HG02678 (cell line): ENCODE measurements at regions not wholly inside any gene's neighbourhood (a gene's known extent, or its start where the extent isn't known, plus 50 kb on each side); places are given as distances from the start of the nearest gene placed in this dataset.

Experiments
- ATAC-seq: cut with Tn5 transposase; IDR thresholded peaks from one replicate; pipeline ENCODE4 v1.9.1; 2021; ENCODE audit warnings: mild to moderate bottlenecking, moderate library complexity; ENCODE audit not compliant: unreplicated experiment

GRCh38 chr11:82384308-82384707, 349.4 kb downstream of the FAM181B start:
- ATAC-seq = no peak

DNA sequence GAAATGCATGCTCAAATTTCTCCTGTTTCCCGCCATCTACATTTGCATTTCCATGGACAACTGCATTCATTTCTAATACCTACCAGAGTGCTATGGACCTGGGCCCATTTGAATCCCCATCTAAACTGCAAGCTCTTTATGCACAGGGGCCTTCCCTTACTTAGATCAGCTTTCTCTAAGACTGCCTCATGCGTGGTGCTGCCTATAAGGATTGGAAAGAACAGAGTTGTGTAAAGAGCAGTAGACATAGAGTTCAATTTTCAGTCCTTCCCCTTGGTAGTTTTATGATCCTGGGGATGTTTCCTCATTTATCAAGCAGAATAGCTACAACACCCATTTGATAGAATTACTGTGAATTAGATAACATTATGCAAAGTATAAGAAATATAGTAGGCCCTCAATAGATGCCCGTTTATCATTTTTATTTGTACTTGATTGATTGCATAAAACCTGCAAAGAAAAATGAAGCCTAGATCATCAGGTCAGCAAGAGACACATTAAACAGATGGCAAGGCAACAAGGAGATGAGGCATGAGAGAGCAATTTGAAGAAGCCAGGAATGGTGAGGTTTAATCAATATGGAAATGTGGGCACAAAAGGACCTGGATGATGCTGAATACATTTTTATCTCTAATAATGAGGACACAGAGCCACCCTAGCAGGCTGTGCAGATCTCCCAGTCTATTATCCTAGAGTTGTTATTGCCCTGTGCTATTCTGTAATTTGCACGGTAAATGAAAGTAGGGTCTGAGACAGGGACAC, 359.7 kb downstream of the FAM181B start:
- ATAC-seq = no peak

GRCh38 chr11:82365351-82365750, 368.3 kb downstream of the FAM181B start:
- no peak for ATAC-seq

DNA sequence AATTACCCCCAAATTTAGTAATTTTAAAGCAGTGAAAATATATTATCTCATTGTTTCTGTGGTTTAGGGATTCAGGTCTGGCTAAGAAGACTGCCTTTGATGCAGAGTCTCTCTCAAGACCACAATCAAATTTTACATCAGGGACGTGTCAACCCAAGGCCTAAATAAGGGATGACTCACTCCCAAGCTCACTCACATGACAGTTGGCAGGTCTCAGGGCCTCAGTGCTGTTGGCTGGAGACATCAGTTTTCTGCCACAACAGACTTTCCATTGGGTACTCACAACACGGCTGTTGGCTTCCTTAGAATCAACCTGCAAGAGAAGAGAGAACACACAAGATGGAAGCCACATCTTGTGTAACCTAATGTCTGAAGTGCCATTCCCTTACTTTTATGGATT, 377.3 kb downstream of the FAM181B start:
- no peak for ATAC-seq

DNA sequence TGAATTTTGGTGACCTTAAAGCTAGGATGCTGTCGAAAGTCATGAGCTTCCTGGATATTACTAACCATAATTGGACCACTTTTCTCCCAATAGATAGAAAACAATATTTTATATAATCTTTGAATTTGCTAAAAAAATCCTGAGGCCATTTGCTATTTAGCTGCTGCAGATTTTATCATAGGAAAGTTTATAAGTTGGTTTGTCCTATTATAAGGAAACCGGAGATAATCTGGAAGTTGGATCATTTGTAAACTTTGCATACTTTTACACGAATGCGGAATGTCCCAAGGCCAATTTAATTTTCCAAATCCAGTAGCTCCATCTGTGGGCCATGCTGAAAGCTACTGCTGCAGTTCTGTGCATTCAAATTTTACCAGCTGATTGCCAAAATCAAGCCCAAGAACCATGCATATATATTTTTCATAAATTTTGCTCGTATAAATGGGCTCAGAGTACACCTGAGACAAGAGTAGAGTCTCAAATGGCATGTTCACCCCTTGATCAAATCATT, 378.3 kb downstream of the FAM181B start:
- ATAC-seq = no peak

GRCh38 chr11:82326853-82327252, 406.8 kb downstream of the FAM181B start:
- ATAC-seq = no peak

- no peak for ATAC-seq
Measured at GRCh38 chr11:82321206-82321605, 412.5 kb downstream of the FAM181B start.

DNA sequence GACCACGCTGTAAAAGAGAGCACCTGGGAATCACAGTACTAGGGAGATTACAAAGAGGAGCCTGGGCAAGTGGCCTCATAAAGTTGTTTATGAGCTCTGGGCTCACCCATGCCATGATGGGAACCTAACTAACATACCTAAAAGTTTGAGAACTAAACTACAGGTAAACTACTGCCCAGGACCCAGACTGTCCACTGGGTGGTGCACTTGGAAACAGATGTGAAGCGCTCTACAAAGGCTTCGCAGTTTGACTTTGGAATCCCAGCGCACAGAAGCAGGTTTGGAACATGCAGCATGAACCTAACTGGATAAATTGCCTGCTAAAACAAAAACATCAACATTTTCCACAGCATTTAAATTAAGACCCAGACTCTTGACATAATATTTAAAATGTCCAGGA, 418.6 kb downstream of the FAM181B start:
- ATAC-seq = peak; percentile 65

DNA sequence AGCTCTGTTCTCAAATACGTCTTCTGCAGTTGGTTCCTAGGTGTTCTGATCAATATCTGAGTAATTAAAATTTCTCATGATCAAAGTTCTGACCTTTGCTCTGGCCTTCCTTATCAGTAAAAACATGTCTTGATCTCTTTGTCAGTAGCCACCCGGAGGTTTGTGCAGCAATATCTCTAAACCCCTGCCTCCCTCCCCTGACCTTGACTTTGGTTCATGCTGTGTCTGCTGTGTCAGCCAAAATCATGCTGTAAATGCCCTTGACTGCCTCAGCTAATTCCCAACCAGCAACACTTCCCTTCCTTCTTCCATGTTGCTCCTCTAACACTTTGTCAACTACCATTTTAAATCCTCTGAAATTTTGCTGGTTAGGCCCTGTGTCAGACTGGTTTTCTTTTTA, 424.7 kb downstream of the FAM181B start:
- no peak for ATAC-seq

DNA sequence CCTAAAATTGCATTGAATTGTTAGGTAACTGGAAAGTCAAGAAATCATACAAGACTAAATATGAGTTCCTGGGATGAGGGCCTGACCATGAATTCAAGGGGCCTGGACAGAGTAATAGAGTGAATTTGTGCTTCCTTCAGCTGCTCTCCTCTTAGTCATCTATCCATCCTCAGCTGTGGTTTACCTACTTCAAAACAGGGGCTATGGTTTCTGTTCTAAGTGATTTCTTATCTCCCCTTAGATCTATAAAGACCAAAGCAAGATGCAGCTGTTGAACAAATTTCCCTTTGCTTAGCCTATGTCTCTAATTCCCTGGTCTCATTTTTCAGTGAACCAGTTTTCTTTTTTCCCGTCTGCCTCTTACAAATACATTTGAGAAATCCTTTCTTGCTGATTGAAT, 428.5 kb downstream of the FAM181B start:
- no peak for ATAC-seq

DNA sequence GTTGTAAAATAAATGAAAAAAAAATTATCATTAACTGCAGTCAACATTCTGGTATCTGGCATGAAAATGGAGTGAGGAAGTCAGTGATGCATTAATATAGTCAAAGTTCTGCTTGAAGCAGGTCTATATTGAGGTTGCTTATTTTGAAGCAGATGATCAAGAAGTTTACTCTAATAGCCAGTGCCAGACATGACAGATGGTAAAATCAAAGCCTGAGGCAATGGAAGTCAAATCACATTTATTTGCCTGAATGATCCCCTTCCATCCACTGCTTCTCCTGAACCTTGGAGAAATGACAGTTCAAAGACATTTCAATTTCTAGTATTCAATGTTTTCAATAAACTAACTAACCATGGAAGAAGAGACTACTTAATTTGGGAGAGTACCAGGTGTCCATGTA, 430.0 kb downstream of the FAM181B start:
- no peak for ATAC-seq

- ATAC-seq = no peak
Measured at GRCh38 chr11:82288471-82288870, 445.2 kb downstream of the FAM181B start.

DNA sequence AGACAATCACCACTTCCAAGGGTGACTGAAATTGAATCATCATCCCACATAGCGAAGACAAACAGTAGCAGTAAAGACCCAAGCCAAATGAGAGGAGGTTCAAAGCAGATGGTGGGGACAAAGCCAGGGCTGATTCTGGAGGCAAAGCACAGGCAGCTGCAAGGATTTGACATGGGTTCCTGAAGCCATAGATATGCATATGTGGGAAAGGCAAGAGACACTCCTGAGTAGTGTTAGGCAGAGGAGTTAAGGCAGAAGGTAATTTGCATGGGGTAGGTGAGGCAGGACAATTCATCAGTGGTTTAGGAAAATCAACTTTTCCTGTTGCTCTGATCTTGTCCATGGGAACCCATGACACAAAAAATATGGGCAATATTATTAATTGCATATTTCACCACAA, 462.8 kb downstream of the FAM181B start:
- no peak for ATAC-seq

- no peak for ATAC-seq
Measured at GRCh38 chr11:82268627-82269026, 465.0 kb downstream of the FAM181B start.

DNA sequence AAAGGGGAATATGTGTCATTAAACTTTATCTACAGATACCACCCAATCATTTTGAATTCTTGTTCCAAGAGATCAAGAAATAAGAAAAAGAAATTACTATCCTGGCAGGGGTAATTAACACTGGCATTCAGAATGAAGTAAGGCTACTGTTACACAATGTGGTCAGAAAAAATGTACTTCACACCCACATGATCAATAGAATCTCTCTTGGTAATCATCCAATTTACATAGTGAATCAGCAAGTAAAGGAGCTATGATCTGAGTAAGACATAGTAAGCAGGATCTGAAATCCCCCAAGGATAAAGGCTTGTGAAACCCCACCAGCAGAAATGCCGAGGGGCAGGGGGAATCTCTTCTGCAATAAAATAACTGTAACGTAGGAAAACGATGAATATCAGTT, 466.5 kb downstream of the FAM181B start:
- ATAC-seq = no peak

GRCh38 chr11:82261367-82261766, 472.3 kb downstream of the FAM181B start:
- no peak for ATAC-seq

DNA sequence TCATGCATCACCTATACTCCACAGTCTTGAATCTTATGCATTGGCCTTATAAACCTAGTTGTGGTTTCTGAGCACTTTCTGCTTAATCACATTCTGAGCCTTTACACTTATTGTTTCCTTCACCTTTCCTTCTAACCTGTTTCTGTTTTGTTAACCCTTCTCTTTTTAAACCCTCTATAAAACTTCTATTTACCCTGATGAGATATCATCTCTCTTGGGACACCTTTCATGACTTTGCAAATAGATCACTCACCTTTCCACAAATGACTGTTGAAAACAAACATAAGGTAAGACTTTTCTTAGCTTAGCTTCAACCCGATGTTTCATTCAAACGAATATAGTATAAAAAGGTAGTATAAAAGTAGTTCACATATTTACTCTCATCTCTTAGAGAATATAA, 483.6 kb downstream of the FAM181B start:
- no peak for ATAC-seq

DNA sequence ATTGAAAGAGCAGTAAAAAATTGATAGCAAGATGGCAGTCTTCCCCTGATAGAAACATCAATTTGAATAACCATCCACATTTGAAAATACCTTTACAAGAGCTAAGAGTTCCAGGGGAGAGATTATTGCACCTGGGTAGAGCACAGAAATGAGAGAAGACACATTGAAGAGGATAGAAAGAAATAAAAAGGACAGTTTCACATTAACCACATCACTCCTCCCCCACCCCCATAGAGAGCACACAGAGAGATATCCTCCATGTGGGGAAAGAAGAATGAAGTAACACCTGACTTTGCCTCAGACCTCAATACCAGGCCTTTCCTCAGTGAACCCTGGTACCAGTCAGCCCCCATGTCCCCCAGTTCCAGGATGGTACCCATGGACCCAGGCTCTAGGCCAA, 486.7 kb downstream of the FAM181B start:
- no peak for ATAC-seq

DNA sequence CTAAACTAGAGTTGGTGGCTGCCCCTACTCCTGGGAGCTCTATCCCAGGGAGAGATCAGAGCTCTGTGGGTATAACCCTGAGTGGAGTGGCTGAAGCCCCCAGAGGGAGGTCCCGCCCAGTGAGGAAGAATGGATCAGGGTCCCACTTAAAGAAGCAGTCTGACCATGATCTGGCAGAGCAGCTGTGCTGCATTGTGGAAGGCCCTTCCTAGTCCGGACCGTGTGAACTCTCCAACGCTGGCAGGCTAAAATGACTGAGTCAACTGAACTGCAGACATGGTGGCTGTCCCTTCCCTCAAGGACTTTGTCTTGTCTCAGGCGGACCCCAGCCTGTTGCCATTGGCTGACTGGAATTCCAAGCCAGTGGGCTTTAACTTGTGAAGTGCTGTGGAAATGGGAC, 494.2 kb downstream of the FAM181B start:
- no peak for ATAC-seq

DNA sequence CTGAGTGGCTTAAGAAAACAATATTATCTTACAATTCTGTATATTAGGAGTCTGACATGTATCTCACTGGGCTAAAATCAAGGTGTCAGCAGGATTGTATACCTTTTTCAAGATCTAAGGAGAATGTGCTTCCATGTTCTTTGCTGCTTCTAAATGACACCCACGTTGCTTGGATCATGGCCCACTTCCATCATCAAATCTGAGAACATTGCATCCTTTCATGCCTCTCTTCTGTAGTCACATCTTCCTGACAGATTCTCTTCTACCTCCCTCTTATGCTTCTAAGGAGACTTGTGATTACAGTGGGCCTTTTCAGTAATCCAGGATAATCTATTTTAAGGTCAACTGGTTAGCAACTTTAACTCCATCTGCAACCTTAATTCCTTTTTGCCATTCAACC, 499.4 kb downstream of the FAM181B start:
- ATAC-seq = no peak

DNA sequence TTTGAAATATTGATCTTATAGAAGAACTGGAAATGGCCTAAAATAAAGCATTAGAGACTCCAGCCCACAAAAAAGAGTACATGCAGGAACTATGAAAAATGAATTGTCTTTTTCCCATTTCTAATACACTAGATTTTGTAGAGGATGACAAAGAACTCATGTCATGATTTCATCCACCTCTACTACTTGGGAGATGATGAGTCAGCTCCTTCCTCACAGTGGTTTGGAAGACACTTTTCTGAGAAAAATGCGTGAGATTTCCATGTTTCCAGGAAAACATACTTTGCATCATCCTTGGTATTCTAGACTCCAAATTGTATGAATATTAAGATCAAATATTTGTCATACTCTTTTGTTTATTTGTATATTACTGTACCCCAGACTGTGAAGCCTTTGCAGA, 500.5 kb downstream of the FAM181B start:
- no peak for ATAC-seq

- ATAC-seq = peak; percentile 58
Measured at GRCh38 chr11:82229341-82229740, 504.3 kb downstream of the FAM181B start.

GRCh38 chr11:82225930-82226329, 507.7 kb downstream of the FAM181B start:
- ATAC-seq = no peak
